Activated T-cell treated with anti-CD3 and anti-CD28 coated beads, Interleukin-2, amount 50 U/mL, for 72 hours (primary cell): ENCODE measurements at regions not wholly inside any gene's neighbourhood (a gene's known extent, or its start where the extent isn't known, plus 50 kb on each side); places are given as distances from the start of the nearest gene placed in this dataset.

Experiments used
- ATAC-seq, 2 donors: fragments of 150-1000 bp; cut with Tn5 transposase; replicated peaks in 1 of 2; 2 replicates each; pipeline ENCODE4 v1.10.0; 2021; ENCODE audit warnings: moderate library complexity in 2 of 2, mild to moderate bottlenecking in 1 of 2
- DNase-seq, 2 donors: peaks; one replicate each; pipeline ENCODE4 v3.0.0; 2021 to 2022; ENCODE audit warnings: mixed read lengths in 1 of 2
- H3K27ac Mint-ChIP-seq: one replicate; pipeline ENCODE4 v1.8.0; 2022; ENCODE audit warnings: mild to moderate bottlenecking, moderate library complexity, mixed read lengths
- H3K27me3 Mint-ChIP-seq: one replicate; pipeline ENCODE4 v1.8.0; 2022; ENCODE audit warnings: low read depth, mixed read lengths
- H3K36me3 Mint-ChIP-seq, 2 donors: one replicate each; pipeline ENCODE4 v1.8.0; 2022; ENCODE audit warnings: mixed read lengths in 2 of 2, mild to moderate bottlenecking in 1 of 2; ENCODE audit not compliant: insufficient read depth in 2 of 2
- H3K4me1 Mint-ChIP-seq: one replicate; pipeline ENCODE4 v1.8.0; 2022; ENCODE audit warnings: low read depth, mixed read lengths
- H3K4me3 Mint-ChIP-seq, 2 donors: one replicate each; pipeline ENCODE4 v1.8.0; 2022; ENCODE audit warnings: mild to moderate bottlenecking in 2 of 2, mixed read lengths in 2 of 2, moderate library complexity in 2 of 2
- H3K9me3 Mint-ChIP-seq, 2 donors: one replicate each; pipeline ENCODE4 v1.8.0; 2022; ENCODE audit warnings: mixed read lengths in 2 of 2

GRCh38 chr15:98386561-98386960, 261.8 kb upstream of the IGF1R start:
- no peaks in the 10 kb centered on the region for H3K36me3 Mint-ChIP-seq
- DNase-seq (no peak), ATAC-seq (no peak)
- H3K9me3 Mint-ChIP-seq, result peaks cover 0 to 2% of the 10 kb centered on the region in 2 donors
- H3K4me1 Mint-ChIP-seq, result no peaks in the 10 kb centered on the region
- H3K27me3 Mint-ChIP-seq, result no peaks in the 10 kb centered on the region
- no peak overlapping the region for H3K4me3 Mint-ChIP-seq
- H3K27ac Mint-ChIP-seq, result no peak overlapping the region

- peaks cover 4% of the 10 kb centered on the region for H3K27me3 Mint-ChIP-seq
- no peaks in the 10 kb centered on the region for H3K4me1 Mint-ChIP-seq
- no peak for ATAC-seq
- no peak overlapping the region for H3K4me3 Mint-ChIP-seq
- H3K36me3 Mint-ChIP-seq, result no peaks in the 10 kb centered on the region
- no peak for DNase-seq
- H3K27ac Mint-ChIP-seq, result no peak overlapping the region
- no peaks in the 10 kb centered on the region for H3K9me3 Mint-ChIP-seq
Observed at GRCh38 chr15:98387866-98388265, 260.5 kb upstream of the IGF1R start.

- no peak for ATAC-seq
- DNase-seq, result no peak
- peaks cover 14% of the 10 kb centered on the region for H3K27me3 Mint-ChIP-seq
- H3K9me3 Mint-ChIP-seq, result no peaks in the 10 kb centered on the region
- no peak overlapping the region for H3K4me3 Mint-ChIP-seq
- no peaks in the 10 kb centered on the region for H3K4me1 Mint-ChIP-seq
- H3K36me3 Mint-ChIP-seq, result no peaks in the 10 kb centered on the region
- H3K27ac Mint-ChIP-seq, result no peak overlapping the region
Observed at GRCh38 chr15:98390946-98391530, 257.3 kb upstream of the IGF1R start.

- H3K9me3 Mint-ChIP-seq, result no peaks in the 10 kb centered on the region
- DNase-seq (no peak), ATAC-seq (no peak)
- H3K4me1 Mint-ChIP-seq, result no peaks in the 10 kb centered on the region
- no peaks in the 10 kb centered on the region for H3K36me3 Mint-ChIP-seq
- H3K27me3 Mint-ChIP-seq, result peaks cover 14% of the 10 kb centered on the region
- no peak overlapping the region for H3K4me3 Mint-ChIP-seq
- H3K27ac Mint-ChIP-seq, result no peak overlapping the region
Observed at GRCh38 chr15:98391568-98391967, 256.8 kb upstream of the IGF1R start.

GRCh38 chr15:98393471-98393870, 254.9 kb upstream of the IGF1R start:
- H3K27ac Mint-ChIP-seq, result no peak overlapping the region
- ATAC-seq (no peak), DNase-seq (no peak)
- no peak overlapping the region for H3K4me3 Mint-ChIP-seq
- no peaks in the 10 kb centered on the region for H3K4me1 Mint-ChIP-seq
- no peaks in the 10 kb centered on the region for H3K36me3 Mint-ChIP-seq
- peaks cover 26% of the 10 kb centered on the region for H3K27me3 Mint-ChIP-seq
- H3K9me3 Mint-ChIP-seq, result no peaks in the 10 kb centered on the region

- H3K27ac Mint-ChIP-seq, result no peak overlapping the region
- H3K4me1 Mint-ChIP-seq, result no peaks in the 10 kb centered on the region
- H3K36me3 Mint-ChIP-seq, result no peaks in the 10 kb centered on the region
- H3K27me3 Mint-ChIP-seq, result peaks cover 31% of the 10 kb centered on the region
- DNase-seq, result no peak
- H3K9me3 Mint-ChIP-seq, result no peaks in the 10 kb centered on the region
- H3K4me3 Mint-ChIP-seq, result no peak overlapping the region
- ATAC-seq, result no peak
Observed at GRCh38 chr15:98394546-98394945, 253.8 kb upstream of the IGF1R start.

- ATAC-seq, result no peak
- H3K4me3 Mint-ChIP-seq, result no peak overlapping the region
- no peak for DNase-seq
- H3K9me3 Mint-ChIP-seq, result no peaks in the 10 kb centered on the region
- no peaks in the 10 kb centered on the region for H3K4me1 Mint-ChIP-seq
- peaks cover 31% of the 10 kb centered on the region for H3K27me3 Mint-ChIP-seq
- H3K27ac Mint-ChIP-seq, result no peak overlapping the region
- H3K36me3 Mint-ChIP-seq, result no peaks in the 10 kb centered on the region
Observed at GRCh38 chr15:98395974-98396610, 252.2 kb upstream of the IGF1R start.

GRCh38 chr15:98397419-98397818, 250.9 kb upstream of the IGF1R start:
- Mint-ChIP-seq H3K4me3 (no peak overlapping the region), H3K9me3 (no peaks in the 10 kb centered on the region), H3K36me3 (no peaks in the 10 kb centered on the region), H3K27me3 (peaks cover 31% of the 10 kb centered on the region), H3K4me1 (no peaks in the 10 kb centered on the region), H3K27ac (no peak overlapping the region)
- ATAC-seq (no peak), DNase-seq (no peak)

- no peak for DNase-seq
- H3K9me3 Mint-ChIP-seq, result no peaks in the 10 kb centered on the region
- H3K27ac Mint-ChIP-seq, result no peak overlapping the region
- no peak overlapping the region for H3K4me3 Mint-ChIP-seq
- H3K36me3 Mint-ChIP-seq, result no peaks in the 10 kb centered on the region
- H3K27me3 Mint-ChIP-seq, result peaks cover 25% of the 10 kb centered on the region
- H3K4me1 Mint-ChIP-seq, result no peaks in the 10 kb centered on the region
- no peak for ATAC-seq
Observed at GRCh38 chr15:98398056-98398455, 250.3 kb upstream of the IGF1R start.

GRCh38 chr15:98398886-98399285, 249.5 kb upstream of the IGF1R start:
- Mint-ChIP-seq H3K36me3 (no peaks in the 10 kb centered on the region), H3K4me1 (no peaks in the 10 kb centered on the region)

GRCh38 chr15:98400120-98400519, 248.2 kb upstream of the IGF1R start:
- Mint-ChIP-seq H3K4me1 (no peaks in the 10 kb centered on the region), H3K27ac (no peak overlapping the region), H3K36me3 (no peaks in the 10 kb centered on the region), H3K9me3 (no peaks in the 10 kb centered on the region), H3K27me3 (peaks cover 17% of the 10 kb centered on the region), H3K4me3 (no peak overlapping the region)
- no peak for DNase-seq
- no peak for ATAC-seq

More at GRCh38 chr15:98398886-98399285, 249.5 kb upstream of the IGF1R start:
- Mint-ChIP-seq H3K9me3 (no peaks in the 10 kb centered on the region), H3K4me3 (no peak overlapping the region), H3K27me3 (peaks cover 22% of the 10 kb centered on the region), H3K27ac (no peak overlapping the region)
- ATAC-seq, result no peak
- DNase-seq, result no peak

GRCh38 chr15:98401029-98401428, 247.3 kb upstream of the IGF1R start:
- no peaks in the 10 kb centered on the region for H3K36me3 Mint-ChIP-seq
- no peak overlapping the region for H3K27ac Mint-ChIP-seq
- H3K4me3 Mint-ChIP-seq, result no peak overlapping the region
- peaks cover 17% of the 10 kb centered on the region for H3K27me3 Mint-ChIP-seq
- no peak for ATAC-seq
- H3K9me3 Mint-ChIP-seq, result no peaks in the 10 kb centered on the region
- no peaks in the 10 kb centered on the region for H3K4me1 Mint-ChIP-seq
- no peak for DNase-seq

GRCh38 chr15:98402486-98402885, 245.9 kb upstream of the IGF1R start:
- Mint-ChIP-seq H3K27ac (no peak overlapping the region), H3K4me1 (no peaks in the 10 kb centered on the region), H3K27me3 (peaks cover 12% of the 10 kb centered on the region), H3K9me3 (no peaks in the 10 kb centered on the region), H3K4me3 (no peak overlapping the region), H3K36me3 (no peaks in the 10 kb centered on the region)
- ATAC-seq (no peak), DNase-seq (no peak)

GRCh38 chr15:98403169-98403568, 245.2 kb upstream of the IGF1R start:
- Mint-ChIP-seq H3K9me3 (no peaks in the 10 kb centered on the region), H3K36me3 (no peaks in the 10 kb centered on the region)

More at GRCh38 chr15:98403169-98403568, 245.2 kb upstream of the IGF1R start:
- DNase-seq, result no peak
- Mint-ChIP-seq H3K27ac (no peak overlapping the region), H3K4me1 (no peaks in the 10 kb centered on the region), H3K27me3 (peaks cover 6% of the 10 kb centered on the region), H3K4me3 (no peak overlapping the region)
- ATAC-seq, result no peak
